NCI-H1694 (cell line): ENCODE measurements at regions not wholly inside any gene's neighbourhood (a gene's known extent, or its start where the extent isn't known, plus 50 kb on each side); places are given as distances from the start of the nearest gene placed in this dataset.

Experiments
- DNase-seq: peaks from one replicate; lab custom pipeline; 2025; lab: John Stamatoyannopoulos, UW

DNA sequence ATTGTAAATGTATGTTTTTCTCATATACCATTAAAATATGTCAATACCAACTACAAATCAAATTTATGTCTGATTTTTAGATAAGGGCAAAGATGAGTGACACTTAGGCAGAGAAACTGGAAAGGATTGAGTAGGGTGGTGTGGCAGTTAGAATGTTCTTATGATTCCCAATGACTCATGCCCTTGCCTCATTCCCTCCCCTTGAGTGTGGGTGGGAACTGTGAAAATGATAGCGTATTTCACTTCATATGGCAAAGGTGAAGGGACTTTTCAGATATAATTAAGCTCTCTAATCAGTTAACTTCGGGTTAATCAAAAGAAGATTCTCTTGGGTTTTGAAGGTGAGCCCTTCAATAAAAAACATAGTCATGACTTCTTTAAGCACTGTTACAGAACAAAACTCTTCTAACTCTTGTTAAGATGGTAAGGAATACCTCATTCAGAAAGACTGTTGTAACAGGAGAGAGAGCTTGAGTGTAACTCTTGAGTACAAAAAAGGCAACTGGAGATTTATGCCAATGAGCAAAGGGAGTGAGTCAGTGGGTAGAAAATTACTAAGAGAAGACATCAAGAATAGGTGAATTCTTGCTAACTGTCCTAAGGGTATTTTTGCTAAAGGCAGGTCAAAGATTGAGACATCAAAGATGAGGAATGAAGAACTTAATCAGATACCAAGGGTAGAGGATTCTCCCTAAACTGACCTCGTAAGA is 329.5 kb downstream of the KCTD8 start:
- no peak for DNase-seq

DNA sequence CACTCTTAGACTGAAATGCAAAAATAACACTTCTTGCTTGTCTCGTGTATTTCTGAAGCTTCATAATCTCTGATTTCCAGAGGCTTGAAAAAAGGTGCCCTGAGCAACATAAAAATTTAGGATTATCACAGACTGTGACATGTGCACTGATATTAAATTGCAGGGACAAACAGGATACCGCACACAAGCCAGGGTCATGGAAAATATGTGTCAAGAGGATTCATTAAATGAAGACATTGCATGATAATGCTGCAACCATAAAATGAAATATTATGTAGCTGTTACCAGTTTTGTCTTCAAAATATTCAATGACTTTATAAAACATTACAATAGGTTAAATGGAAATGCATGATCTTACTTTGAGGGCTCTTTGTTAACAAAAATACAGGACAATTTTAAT is 328.0 kb downstream of the KCTD8 start:
- DNase-seq: no peak

DNA sequence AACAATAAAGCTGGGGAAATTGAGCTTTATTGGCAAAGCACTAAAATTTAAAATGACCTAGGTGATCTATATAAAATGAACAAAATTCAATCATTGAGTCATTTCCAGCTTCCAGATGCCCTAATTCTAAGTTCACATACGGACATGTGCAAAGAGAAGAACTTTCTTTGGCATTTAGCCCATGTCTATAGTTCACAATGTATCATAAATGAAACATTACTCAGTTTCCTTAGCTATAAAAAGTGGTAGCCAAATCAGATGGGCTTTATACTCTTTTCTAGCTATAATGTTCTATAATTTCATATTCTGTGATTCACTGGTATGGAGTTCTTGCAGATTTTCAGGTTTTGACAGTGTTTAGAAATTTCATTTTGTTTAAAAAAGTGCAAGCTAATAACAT is 327.4 kb downstream of the KCTD8 start:
- no peak for DNase-seq
